GM18511 (cell line): ENCODE measurements at regions not wholly inside any gene's neighbourhood (a gene's known extent, or its start where the extent isn't known, plus 50 kb on each side); places are given as distances from the start of the nearest gene placed in this dataset.
"Not testable (repeated sequence)": the region's sequence is repeated elsewhere in the genome, so short reads cannot be mapped to it uniquely, and the experiment has no call there.

Source experiments
- ATAC-seq: cut with Tn5 transposase; IDR thresholded peaks from one replicate; pipeline ENCODE4 v1.9.1; 2021; ENCODE audit warnings: mild to moderate bottlenecking, moderate library complexity; ENCODE audit not compliant: unreplicated experiment

GRCh38 chr2:185475914-185476313, 262.7 kb upstream of the FSIP2 start:
- no peak for ATAC-seq

DNA sequence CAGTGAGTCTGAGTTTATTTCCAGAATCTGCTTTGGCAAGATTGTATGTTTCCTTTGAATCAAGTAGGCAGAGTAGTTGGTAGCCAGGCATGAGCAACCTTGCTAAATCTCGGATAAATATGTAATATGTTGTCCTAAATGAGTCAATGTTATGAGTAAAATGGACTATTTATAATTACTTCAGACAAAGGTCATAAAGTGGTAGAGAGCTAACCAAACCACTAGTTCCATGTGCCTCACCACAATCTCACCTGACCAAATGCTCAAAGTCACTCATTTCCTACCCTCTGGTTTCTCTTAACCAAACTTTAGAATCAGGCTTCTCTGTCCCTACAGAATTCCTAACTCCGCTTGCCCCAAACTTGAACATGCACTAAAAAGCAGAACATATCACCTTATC, 261.2 kb upstream of the FSIP2 start:
- ATAC-seq: no peak

- no peak for ATAC-seq
Observed at GRCh38 chr2:185484602-185485001, 254.0 kb upstream of the FSIP2 start.

DNA sequence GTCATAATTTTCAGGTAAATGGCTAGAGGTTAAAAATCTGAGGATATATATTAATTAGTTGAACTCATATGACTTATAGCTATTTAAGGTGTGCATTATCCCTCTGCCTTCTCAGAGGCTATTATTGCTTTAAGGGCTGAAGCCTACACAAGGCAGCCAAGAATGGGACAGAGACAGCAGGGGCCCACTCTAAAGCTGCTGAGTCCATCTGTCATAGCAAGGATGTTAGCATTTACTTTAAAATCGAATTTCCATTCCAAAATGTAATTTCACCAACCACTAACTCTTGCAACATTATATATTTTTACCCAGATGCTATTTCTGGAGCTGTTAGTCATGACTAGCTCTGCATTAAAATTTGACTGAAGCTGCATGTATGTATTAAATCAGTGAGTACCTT, 236.3 kb upstream of the FSIP2 start:
- no peak for ATAC-seq

DNA sequence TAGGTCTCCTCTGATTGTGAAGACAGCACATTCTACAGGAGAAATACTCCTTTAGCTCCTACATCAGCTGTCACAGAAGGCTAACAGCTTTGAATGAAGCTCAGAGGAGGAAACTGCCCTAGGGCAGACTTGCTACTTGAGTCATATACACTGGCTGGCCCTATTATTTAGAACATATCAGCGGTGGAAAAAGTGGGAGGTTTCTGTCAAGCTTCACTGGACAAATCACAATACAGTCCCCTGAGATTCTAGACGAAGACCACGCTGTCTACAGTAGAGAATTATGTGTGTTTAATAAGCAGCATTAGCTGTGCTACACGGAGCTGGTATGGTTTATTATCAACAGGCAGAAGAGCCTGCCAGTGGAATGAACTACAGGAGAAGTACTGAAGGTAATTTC, 230.9 kb upstream of the FSIP2 start:
- ATAC-seq: no peak

GRCh38 chr2:185510060-185510459, 228.5 kb upstream of the FSIP2 start:
- ATAC-seq: no peak

GRCh38 chr2:185511925-185512324, 226.7 kb upstream of the FSIP2 start:
- no peak for ATAC-seq

- no peak for ATAC-seq
Observed at GRCh38 chr2:185522472-185522871, 216.1 kb upstream of the FSIP2 start.

GRCh38 chr2:185524242-185524641, 214.4 kb upstream of the FSIP2 start:
- ATAC-seq: not testable (repeated sequence)

- no peak for ATAC-seq
Observed at GRCh38 chr2:185526161-185526560, 212.4 kb upstream of the FSIP2 start.

DNA sequence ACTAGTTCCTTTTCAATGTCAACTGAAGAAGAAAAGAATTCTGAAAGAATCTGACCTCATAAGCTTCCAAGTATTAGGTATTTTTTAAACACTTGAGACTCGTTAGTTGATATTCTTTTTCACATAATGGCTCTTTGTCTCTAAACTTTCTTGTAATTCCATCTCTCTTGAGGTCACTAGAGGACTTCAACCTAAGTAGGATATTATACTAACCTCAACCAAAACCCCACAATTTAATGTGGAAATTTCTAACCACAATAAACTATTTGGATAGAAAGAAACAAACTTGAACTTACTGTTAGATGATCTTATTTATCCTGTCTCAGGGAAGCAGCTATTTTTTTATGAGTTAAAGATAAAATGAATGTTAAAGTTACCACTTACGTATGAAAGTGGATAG, 206.9 kb upstream of the FSIP2 start:
- ATAC-seq: no peak

- no peak for ATAC-seq
Observed at GRCh38 chr2:185537689-185538088, 200.9 kb upstream of the FSIP2 start.

DNA sequence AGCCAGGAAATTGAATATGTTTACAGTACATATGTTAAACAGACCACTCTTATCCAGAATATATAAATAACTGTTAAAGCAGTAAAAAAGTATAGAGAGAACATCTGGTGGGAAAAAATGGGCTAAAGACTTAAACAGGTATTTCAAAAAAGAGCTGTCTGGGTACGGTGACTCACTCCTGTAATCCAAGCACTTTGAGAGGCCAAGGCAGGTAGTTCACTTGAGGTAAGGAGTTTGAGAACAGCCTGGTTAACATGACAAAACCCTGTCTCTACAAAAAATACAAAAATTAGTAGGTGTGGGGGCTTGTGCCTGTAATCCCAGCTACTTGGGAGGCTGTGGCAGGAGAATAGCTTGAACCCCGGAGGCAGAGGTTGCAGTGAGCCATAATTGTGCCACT, 171.4 kb upstream of the FSIP2 start:
- ATAC-seq: no peak

DNA sequence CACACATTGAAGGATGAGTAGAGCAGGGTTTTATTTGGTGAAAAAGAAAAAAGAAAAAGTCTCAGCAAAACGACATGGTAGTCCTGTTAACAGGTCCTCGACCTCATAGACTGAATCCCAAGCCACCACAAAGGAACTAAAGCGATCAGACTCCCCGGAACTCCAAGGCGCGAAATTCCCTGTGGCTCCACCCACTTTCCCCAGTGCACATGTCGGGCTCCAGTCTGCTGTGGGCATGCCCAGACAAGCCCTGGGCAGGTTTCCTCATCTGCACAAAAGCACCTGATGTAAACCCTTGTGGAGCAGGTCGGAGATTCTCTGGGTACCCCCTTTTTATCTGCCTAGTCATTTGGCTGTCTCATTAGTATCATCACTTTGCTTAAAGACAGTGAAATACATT, 170.7 kb upstream of the FSIP2 start:
- no peak for ATAC-seq

DNA sequence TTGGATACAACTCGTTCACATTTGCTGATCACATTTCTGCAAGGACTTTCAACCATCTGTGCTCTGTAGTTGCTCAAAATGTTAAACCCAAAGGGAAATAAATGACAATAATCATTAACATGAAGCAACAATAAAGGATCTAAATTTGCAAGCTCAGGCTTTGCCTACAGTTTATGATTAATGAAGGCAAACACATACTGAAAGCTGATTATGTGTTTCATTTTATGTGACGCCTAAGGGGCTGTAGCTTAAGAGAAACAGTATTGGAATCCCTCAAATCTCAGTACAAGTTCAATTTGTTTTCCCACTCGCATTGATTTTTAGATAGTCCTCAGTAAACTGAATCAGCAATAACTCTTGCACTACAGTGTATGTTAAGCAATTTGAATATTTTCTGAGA, 160.3 kb upstream of the FSIP2 start:
- peak; percentile 67 for ATAC-seq

DNA sequence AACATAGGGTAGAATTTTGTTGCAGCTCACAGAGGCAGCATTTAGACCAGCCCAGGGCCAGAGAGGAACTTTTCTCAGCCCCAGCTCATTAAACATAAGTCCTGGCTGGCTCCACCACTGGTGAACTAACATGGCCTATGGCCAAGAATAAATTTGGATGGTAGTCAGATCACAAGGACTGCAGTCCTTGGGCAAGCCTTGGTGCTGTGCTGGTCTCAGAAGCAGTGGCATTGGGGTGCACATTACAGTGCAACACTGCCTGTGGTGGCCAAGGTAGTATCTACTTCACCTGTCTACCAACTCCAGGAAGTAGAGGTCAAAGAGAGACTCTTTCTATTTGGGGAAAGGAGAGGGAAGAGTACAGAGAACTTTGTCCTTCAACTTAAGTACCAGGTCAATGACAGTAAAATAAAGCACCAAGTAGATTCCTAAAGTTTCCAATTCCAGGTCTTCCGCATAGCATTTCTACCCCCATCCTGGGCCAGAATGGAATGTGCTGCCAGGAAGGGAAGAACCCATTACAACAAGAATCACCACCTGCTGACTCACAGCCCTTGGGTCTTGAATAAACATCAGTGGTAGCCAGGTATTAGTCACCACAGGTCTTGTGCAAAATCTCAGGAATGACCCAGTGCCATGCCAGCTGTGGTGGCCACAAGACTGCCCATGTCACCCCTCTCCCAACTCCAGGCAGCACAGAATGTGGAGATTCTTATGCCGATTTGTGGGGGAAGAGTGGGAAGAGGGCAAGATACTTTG, 155.4 kb upstream of the FSIP2 start:
- ATAC-seq: no peak

DNA sequence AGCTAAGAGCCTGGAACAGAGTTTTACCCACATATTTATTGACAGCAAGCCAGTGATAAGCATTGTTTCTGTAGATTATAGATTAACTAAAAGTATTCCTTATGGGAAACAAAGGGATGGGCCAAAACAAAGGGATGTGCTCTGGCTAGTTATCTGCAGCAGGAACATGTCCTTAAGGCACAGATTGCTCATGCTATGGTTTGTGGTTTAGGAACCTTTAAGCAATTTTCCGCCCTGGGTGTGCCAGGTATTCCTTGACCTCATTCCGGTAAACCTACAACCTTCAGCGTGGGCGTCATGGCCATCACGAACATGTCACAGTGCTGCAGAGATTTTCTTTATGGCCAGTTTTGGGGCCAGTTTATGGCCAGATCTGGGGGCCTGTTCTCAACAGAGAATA, 153.4 kb upstream of the FSIP2 start:
- ATAC-seq: not testable (repeated sequence)

DNA sequence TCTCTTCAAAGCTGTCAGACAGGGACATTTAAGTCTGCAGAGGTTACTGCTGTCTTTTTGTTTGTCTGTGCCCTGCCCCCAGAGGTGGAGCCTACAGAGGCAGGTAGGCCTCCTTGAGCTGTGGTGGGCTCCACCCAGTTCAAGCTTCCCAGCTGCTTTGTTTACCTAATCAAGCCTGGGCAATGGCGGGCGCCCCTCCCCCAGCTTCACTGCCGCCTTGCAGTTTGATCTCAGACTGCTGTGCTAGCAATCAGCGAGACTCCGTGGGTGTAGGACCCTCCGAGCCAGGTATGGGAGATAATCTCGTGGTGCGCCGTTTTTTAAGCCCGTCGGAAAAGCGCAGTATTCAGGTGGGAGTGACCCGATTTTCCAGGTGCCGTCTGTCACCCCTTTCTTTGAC, 147.3 kb upstream of the FSIP2 start:
- not testable (repeated sequence) for ATAC-seq

GRCh38 chr2:185607945-185608344, 130.7 kb upstream of the FSIP2 start:
- no peak for ATAC-seq

GRCh38 chr2:185608799-185609198, 129.8 kb upstream of the FSIP2 start:
- peak; percentile 49 for ATAC-seq

DNA sequence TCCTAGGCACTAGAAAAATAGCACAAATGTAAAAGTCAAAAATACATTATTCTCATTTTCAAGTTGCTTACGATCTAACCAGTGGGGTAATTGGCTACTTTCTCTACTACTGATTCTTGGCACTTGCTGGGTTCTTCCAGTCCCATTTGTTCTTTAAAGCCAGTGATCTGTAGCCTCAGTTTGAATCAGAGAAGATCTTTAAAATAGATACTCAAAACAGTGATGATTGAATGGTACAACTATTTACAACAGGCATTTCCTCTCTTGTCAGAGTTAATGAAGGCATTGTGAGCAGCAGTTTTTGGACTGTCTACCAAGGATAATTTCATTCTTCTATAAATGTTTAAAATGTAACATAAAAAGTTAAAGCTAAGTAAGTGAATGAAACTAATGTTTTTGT, 128.3 kb upstream of the FSIP2 start:
- ATAC-seq: no peak

DNA sequence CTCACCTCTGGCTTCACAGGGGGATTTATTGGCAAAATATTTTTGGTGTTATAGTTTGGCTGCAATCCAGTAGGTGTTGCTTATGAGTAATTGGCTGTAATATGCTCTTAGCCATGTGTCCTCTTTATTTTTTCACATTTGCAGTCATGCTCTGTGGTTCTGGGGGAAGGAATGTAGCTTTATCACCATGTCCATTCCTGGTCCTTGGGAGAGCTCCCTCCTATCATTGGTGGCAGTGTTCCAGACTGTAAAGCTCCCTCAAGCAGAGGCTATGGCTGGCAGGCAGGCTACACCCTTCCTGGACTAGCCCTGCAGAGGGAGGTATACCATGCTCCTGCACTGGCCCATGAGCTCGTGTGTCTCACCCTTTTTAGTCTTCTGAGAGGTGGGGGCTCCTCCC, 120.0 kb upstream of the FSIP2 start:
- ATAC-seq: no peak

DNA sequence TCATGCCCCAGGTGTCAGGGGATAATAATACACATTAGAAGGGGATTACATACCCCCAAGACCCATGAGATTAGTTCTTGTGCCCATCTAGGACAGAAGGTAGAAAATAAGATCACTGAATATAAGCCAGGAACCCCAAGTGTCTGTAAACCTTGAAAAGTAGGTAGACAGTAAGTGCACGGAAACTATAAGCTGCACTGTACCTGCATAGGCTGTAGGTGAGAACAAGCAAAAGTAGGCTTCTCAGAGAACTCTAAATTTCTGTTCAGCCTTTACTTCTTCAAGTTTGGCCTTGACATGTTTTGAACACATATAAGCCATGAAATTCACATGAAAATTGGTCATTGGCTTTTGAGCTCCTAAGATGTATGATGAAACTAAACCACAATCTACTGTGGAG, 113.0 kb upstream of the FSIP2 start:
- ATAC-seq: no peak
